ENCODE measurements at regions not wholly inside any gene's neighbourhood (a gene's known extent, or its start where the extent isn't known, plus 50 kb on each side); places are given as distances from the start of the nearest gene placed in this dataset.

DNA sequence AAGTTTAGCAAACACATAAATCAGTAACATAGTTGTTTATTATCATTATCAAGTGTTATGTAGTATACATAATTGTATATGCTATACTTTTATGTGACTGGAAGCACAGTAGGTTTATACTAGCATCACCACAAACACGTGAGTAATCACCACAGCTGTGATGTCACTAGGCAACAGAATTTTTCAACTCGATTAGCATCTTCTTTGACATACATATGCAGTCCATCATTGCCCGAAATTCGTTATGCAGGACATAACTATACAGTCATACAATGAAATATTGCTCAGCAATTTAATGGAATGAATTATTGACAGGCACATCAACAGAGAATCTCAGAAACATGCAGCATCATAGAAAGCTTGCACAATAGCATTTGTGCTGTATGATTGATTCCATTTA lies 77.7 kb downstream of the LSM5 start:
- TF ChIP-seq CTCF (conservative IDR thresholded peaks at IDR 0.05 in 1 of 2, IDR thresholded peaks at IDR 0.05 in 1 of 2; ENCODE audit: extremely low read depth in 1 of 2, insufficient read depth in 1 of 2, low read depth in 1 of 2, low read length in 2 of 2) (no peak), EZH2 (IDR thresholded peaks at IDR 0.05; ENCODE audit: borderline replicate concordance, low read length) (no peak)
